ENCODE measurements at regions not wholly inside any gene's neighbourhood (a gene's known extent, or its start where the extent isn't known, plus 50 kb on each side); places are given as distances from the start of the nearest gene placed in this dataset.

- TF ChIP-seq CTCF (IDR thresholded peaks at IDR 0.05; ENCODE audit: extremely low read depth in 1 of 2, insufficient read depth in 1 of 2, low read depth in 1 of 2, low read length in 2 of 2) (no peak), POLR2A (IDR thresholded peaks at IDR 0.05; ENCODE audit: low read depth, low read length) (no peak), POLR2AphosphoS5 (IDR thresholded peaks at IDR 0.05; ENCODE audit: insufficient read depth, low read depth, low read length) (no peak), EZH2 (IDR thresholded peaks at IDR 0.05; ENCODE audit: borderline replicate concordance, low read depth, low read length, severe bottlenecking) (no peak), JUN (IDR thresholded peaks at IDR 0.05; ENCODE audit: borderline replicate concordance, insufficient read depth, insufficient read length, low read depth) (no peak), MYC (IDR thresholded peaks at IDR 0.05; ENCODE audit: low read depth, low read length) (no peak), MAX (IDR thresholded peaks at IDR 0.05; ENCODE audit: insufficient read depth, insufficient read length) (no peak), FOS (IDR thresholded peaks at IDR 0.05; ENCODE audit: borderline replicate concordance, insufficient read depth, low read length) (no peak), GATA2 (IDR thresholded peaks at IDR 0.05; ENCODE audit: insufficient read depth, insufficient read length, low read depth, low read length) (no peak)
Measured at GRCh38 chr2:14364471-14364870, 268.0 kb upstream of the LRATD1 start.

Data from endothelial cell of umbilical vein (primary cell).